SK-N-MC (cell line): ENCODE measurements at regions not wholly inside any gene's neighbourhood (a gene's known extent, or its start where the extent isn't known, plus 50 kb on each side); places are given as distances from the start of the nearest gene placed in this dataset.

Experiments used
- DNase-seq: peaks from one replicate; pipeline ENCODE4 v3.0.0-alpha.2; 2011; ENCODE audit warnings: low read depth, low spot score
- H3K27ac ChIP-seq: fragments of 200-600 bp; sonication (generic); 2 replicates; pipeline ENCODE4 v1.5.1; 2016; ENCODE audit warnings: mixed run types
- H3K36me3 ChIP-seq: fragments of 200-600 bp; sonication (generic); 2 replicates; pipeline ENCODE4 v1.6.1; 2017; ENCODE audit warnings: antibody characterized with exemption, low read length, mixed read lengths; ENCODE audit not compliant: insufficient read depth
- H3K4me3 ChIP-seq: fragments of 200-600 bp; sonication (generic); 2 replicates; pipeline ENCODE4 v1.5.1; 2016
- H3K9ac ChIP-seq: fragments of 200-600 bp; sonication (generic); 2 replicates; pipeline ENCODE4 v1.8.0; 2017; ENCODE audit warnings: mixed run types, mixed read lengths; ENCODE audit not compliant: insufficient read length
- H3K9me3 ChIP-seq: fragments of 200-600 bp; sonication (generic); 2 replicates; pipeline ENCODE4 v1.6.1; 2017; ENCODE audit warnings: low read depth, mild to moderate bottlenecking, antibody characterized with exemption, low read length, moderate library complexity, mixed read lengths
- EZH2 ChIP-seq: fragments of 200-600 bp; sonication (generic); IDR thresholded peaks from one replicate; pipeline ENCODE4 v1.6.1; 2017; ENCODE audit warnings: antibody characterized with exemption
- FOXP2 ChIP-seq: optimal IDR thresholded peaks from 2 replicates; pipeline ENCODE3; 2011; ENCODE audit warnings: mild to moderate bottlenecking, moderate library complexity; ENCODE audit not compliant: insufficient read depth; ENCODE audit errors: extremely low read length, control extremely low read depth
- POLR2AphosphoS5 ChIP-seq: IDR thresholded peaks from 2 replicates; pipeline ENCODE4 v1.6.1; 2012; ENCODE audit warnings: mild to moderate bottlenecking, low read depth, low read length, borderline replicate concordance

DNA sequence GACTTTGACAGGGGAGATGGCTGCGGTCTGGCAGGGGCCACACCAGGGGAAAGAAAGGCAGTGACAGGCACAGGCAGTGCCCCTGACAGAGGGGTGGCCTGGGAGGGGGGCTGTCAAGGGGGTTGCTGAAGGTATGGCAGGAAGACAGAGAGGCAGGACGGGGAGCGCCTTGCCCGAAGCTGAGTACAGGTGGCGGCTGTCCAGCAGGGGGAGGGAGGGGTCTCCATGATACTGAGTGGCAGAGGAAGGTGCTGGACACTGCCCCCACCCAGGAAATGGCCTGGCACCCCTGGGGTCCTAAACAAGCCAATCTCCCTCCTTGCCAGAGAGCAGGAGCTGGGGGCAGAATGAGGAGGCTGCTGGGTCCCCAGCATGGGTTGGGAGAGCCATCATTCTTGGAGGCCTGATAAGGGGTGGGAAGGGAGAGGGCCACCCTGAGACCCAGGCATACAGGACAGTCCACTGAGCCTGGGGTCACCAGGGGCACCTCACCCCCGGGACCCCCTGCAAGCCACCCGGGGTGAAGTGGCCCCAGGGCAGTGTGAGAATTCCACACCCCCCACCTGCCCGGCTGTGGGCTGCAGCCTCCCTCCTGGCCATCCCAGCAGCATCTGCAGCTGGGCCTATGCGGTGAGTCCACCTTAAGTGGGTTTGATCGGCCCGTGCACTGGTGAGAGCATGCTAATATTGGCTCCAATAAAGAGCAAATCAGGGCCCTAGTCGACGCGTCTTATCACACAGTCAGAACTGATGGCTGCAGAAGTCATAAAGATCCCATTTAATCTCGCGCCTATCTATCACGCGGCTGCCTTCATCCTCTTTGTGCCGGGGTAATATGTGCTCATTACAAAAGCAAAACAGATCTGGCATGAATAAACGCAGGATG is 108.5 kb downstream of the FAM53A start:
- Histone ChIP-seq H3K9me3 (no peaks in the 10 kb centered on the region), H3K36me3 (no peaks in the 10 kb centered on the region), H3K9ac (no peak overlapping the region), H3K4me3 (no peak overlapping the region), H3K27ac (0 out of 2 replicates have a peak overlapping the region, but pooled peaks have one; percentile 19)
- no peak for DNase-seq
- no peak for TF ChIP-seq EZH2
- no peak for TF ChIP-seq FOXP2
- no peak for TF ChIP-seq POLR2AphosphoS5

- no peaks in the 10 kb centered on the region for H3K36me3 ChIP-seq
- TF ChIP-seq FOXP2: no peak
- TF ChIP-seq EZH2: no peak
- TF ChIP-seq POLR2AphosphoS5: no peak
- no peak for DNase-seq
- no peak overlapping the region for H3K27ac ChIP-seq
- no peaks in the 10 kb centered on the region for H3K9me3 ChIP-seq
- H3K4me3 ChIP-seq: no peak overlapping the region
- no peak overlapping the region for H3K9ac ChIP-seq
Observed at GRCh38 chr4:1574601-1575417, 109.3 kb downstream of the FAM53A start.

- H3K9ac ChIP-seq: no peak overlapping the region
Observed at GRCh38 chr4:1573830-1574459, 110.2 kb downstream of the FAM53A start.

DNA sequence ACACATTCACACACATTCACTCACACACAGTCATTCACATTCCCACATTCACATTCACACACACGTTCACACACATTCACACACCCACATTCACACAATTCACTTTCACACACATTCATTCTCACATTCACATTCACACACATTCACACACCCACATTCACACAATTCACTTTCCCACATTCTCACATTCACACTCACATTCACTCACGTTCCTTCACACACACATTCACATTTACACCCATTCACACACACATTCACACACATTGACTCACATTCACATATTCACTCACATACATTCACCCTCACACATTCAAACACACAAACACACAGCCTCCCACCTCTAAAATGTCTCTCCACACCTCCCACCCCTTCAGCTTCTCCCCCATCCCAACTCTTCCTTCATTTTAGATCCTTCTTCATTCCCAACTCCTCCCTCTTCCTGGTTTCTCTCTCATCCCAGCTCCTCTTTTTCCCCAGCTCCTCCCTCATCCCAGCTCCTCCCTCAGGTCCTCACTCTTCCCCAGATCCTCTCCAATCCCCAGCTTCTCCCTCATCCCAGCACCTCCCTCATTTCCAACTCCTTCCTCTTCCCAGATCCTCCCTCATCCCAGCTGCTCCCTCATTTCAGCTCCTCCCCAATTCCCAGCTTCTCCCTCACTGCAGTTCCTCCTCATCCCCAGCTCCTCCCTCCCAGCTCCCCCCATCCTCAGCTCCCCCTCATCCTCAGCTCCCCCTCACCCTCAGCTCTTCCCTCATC is 111.0 kb downstream of the FAM53A start:
- no peak for DNase-seq
- Histone ChIP-seq H3K9me3 (no peaks in the 10 kb centered on the region), H3K27ac (no peak overlapping the region), H3K36me3 (no peaks in the 10 kb centered on the region), H3K9ac (no peak overlapping the region), H3K4me3 (no peak overlapping the region)
- TF ChIP-seq FOXP2 (no peak), POLR2AphosphoS5 (no peak), EZH2 (no peak)

More at GRCh38 chr4:1573830-1574459, 110.2 kb downstream of the FAM53A start:
- DNase-seq: no peak
- Histone ChIP-seq H3K36me3 (no peaks in the 10 kb centered on the region), H3K4me3 (no peak overlapping the region), H3K9me3 (no peaks in the 10 kb centered on the region), H3K27ac (no peak overlapping the region)
- no peak for TF ChIP-seq EZH2
- no peak for TF ChIP-seq FOXP2
- no peak for TF ChIP-seq POLR2AphosphoS5

DNA sequence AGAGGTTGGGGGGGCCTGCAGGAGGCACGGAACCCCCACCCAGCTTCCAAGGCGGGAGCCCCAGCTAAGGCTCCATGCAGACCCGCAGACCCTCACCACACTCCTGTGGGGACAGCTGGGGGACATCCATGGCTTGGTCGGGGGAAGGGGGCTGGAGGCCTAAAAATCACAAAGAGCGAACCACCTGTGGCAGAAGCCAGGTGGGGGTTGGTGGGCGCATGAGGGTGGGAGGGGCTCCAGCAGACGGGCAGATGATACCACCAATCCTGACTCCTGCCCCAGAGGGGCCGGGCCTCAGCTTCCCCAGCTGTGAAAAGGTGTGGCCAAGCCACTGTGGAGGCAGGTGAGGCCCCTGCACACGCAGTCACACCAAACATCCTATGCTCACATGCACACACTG is 111.6 kb downstream of the FAM53A start:
- no peak overlapping the region for H3K4me3 ChIP-seq
- no peaks in the 10 kb centered on the region for H3K36me3 ChIP-seq
- no peak overlapping the region for H3K9ac ChIP-seq
- H3K9me3 ChIP-seq: no peaks in the 10 kb centered on the region
- 0 out of 2 replicates have a peak overlapping the region, but pooled peaks have one; percentile 36 for H3K27ac ChIP-seq
- DNase-seq: no peak
- TF ChIP-seq FOXP2 (no peak), POLR2AphosphoS5 (no peak), EZH2 (no peak)

GRCh38 chr4:1572010-1572385 is 112.1 kb downstream of the FAM53A start:
- H3K36me3 ChIP-seq: no peaks in the 10 kb centered on the region
- 0 out of 2 replicates have a peak overlapping the region, but pooled peaks have one; percentile 36 for H3K27ac ChIP-seq
- TF ChIP-seq EZH2 (no peak), FOXP2 (no peak), POLR2AphosphoS5 (no peak)
- DNase-seq: no peak
- no peak overlapping the region for H3K4me3 ChIP-seq
- no peaks in the 10 kb centered on the region for H3K9me3 ChIP-seq
- no peak overlapping the region for H3K9ac ChIP-seq

- Histone ChIP-seq H3K27ac (0 out of 2 replicates have a peak overlapping the region, but pooled peaks have one; percentile 36), H3K9ac (no peak overlapping the region), H3K4me3 (no peak overlapping the region), H3K36me3 (no peaks in the 10 kb centered on the region), H3K9me3 (no peaks in the 10 kb centered on the region)
- no peak for DNase-seq
- TF ChIP-seq POLR2AphosphoS5: no peak
- TF ChIP-seq EZH2: no peak
- TF ChIP-seq FOXP2: no peak
Observed at GRCh38 chr4:1571165-1572009, 112.7 kb downstream of the FAM53A start.
